BJ (cell line): ENCODE measurements at regions not wholly inside any gene's neighbourhood (a gene's known extent, or its start where the extent isn't known, plus 50 kb on each side); places are given as distances from the start of the nearest gene placed in this dataset.

Experiments used
- CTCF ChIA-PET: fragments of 350-600 bp; formaldehyde crosslinking; extraction: SDS; loops from one replicate; lab custom pipeline; 2021; ENCODE audit warnings: antibody characterized with exemption, inconsistent platforms; lab: Yijun Ruan, JAX
- POLR2A ChIA-PET: fragments of 300-600 bp; sonication (Branson Sonifier 250); formaldehyde crosslinking; extraction: SDS; loops from one replicate; lab custom pipeline; 2021; ENCODE audit warnings: antibody characterized with exemption; lab: Charles Lee
- DNase-seq: peaks from one replicate; pipeline ENCODE4 v3.0.0-alpha.2; 2011; ENCODE audit warnings: low read depth
- H3K27me3 ChIP-seq: 2 replicates; pipeline ENCODE4 v1.6.0; 2011; ENCODE audit warnings: low read length; ENCODE audit not compliant: control insufficient read depth, insufficient read depth
- H3K36me3 ChIP-seq: 2 replicates; pipeline ENCODE4 v1.5.1; 2011; ENCODE audit warnings: low read length; ENCODE audit not compliant: control insufficient read depth, insufficient read depth
- H3K4me3 ChIP-seq: 2 replicates; pipeline ENCODE4 v1.5.1; 2011; ENCODE audit warnings: low read depth, mild to moderate bottlenecking, control low read depth, low read length
- TF ChIP-seq, protein P1 (sequence below): IDR thresholded peaks from 2 replicates; pipeline ENCODE4 v1.5.1; 2011; ENCODE audit warnings: low read depth, mild to moderate bottlenecking, control low read depth, inconsistent platforms, low read length, moderate library complexity; ENCODE audit not compliant: insufficient read depth

DNA sequence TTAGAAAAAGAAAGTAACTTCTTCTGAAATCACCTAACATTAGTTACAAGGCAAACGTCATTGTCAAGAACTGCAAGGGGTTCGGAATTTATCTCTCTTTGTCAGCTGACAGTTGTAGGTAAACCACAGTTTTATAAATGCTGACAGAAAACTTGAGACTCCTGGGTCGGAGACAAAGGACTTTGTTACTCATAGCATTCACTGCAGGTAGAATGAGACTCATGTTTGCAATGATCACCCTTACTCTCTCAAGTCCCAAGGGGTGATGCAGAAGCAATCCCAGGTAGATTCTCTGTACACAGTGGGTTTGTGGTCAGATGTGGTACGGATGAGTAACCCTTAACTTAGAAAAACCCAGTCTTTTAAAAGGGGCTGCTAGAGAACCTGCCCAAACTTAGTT is 757.8 kb downstream of the TRIB2 start:
- TF ChIP-seq, protein P1, sequence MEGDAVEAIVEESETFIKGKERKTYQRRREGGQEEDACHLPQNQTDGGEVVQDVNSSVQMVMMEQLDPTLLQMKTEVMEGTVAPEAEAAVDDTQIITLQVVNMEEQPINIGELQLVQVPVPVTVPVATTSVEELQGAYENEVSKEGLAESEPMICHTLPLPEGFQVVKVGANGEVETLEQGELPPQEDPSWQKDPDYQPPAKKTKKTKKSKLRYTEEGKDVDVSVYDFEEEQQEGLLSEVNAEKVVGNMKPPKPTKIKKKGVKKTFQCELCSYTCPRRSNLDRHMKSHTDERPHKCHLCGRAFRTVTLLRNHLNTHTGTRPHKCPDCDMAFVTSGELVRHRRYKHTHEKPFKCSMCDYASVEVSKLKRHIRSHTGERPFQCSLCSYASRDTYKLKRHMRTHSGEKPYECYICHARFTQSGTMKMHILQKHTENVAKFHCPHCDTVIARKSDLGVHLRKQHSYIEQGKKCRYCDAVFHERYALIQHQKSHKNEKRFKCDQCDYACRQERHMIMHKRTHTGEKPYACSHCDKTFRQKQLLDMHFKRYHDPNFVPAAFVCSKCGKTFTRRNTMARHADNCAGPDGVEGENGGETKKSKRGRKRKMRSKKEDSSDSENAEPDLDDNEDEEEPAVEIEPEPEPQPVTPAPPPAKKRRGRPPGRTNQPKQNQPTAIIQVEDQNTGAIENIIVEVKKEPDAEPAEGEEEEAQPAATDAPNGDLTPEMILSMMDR, result no peak
- DNase-seq, result no peak
- H3K36me3 ChIP-seq, result no peaks in the 10 kb centered on the region
- ChIA-PET CTCF (interaction anchor here (1.0 kb wide), 1 partner anchor 14 kb away, joined by 4 read pairs; no protein-coding TSS in a partner anchor), POLR2A (no interaction called here)
- no peak overlapping the region for H3K4me3 ChIP-seq
- no peaks in the 10 kb centered on the region for H3K27me3 ChIP-seq

DNA sequence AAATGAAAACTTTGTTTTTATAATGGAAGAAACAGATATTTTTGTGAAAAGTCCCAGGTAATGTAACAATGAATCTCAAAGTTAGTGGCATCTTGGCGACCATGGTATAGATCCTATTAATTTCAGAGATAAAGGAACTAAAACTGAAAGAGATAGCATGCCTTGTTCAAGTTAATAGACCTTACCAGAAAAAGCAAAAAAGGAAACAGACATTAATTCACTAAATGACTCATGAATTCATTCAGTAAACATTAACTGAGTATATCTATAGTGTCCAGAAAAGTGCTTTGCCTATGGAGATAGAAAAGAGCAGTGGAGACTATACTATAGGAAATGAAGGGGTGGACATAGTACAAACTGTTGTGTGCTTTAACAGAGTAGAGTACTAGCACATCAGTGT is 763.3 kb downstream of the TRIB2 start:
- Histone ChIP-seq H3K4me3 (no peak overlapping the region), H3K27me3 (no peaks in the 10 kb centered on the region), H3K36me3 (no peaks in the 10 kb centered on the region)
- no peak for DNase-seq
- TF ChIP-seq, protein P1, result no peak
- POLR2A ChIA-PET, result no interaction called here
- CTCF ChIA-PET, result no interaction called here

DNA sequence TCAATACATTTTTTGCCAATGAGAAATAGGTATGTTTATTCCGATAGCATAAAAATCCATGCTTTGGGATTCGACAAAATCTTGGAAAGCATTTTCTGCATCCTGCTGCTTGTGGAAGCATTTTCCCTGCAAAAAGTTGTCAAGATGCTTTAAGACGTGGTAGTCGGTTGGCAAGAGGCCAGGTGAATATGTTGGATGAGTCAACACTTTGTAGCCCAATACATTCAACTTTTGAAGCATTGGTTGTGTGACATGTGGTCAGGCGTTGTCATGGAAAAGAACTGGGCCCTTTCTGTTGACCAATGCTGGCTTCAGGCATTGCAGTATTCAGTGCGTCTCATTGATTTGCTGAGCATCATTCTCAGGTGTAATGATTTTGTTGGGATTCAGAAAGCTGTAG is 764.5 kb downstream of the TRIB2 start:
- CTCF ChIA-PET, result no interaction called here
- DNase-seq, result no peak
- no peaks in the 10 kb centered on the region for H3K36me3 ChIP-seq
- no peaks in the 10 kb centered on the region for H3K27me3 ChIP-seq
- TF ChIP-seq, protein P1, result no peak
- POLR2A ChIA-PET, result no interaction called here
- H3K4me3 ChIP-seq, result no peak overlapping the region

DNA sequence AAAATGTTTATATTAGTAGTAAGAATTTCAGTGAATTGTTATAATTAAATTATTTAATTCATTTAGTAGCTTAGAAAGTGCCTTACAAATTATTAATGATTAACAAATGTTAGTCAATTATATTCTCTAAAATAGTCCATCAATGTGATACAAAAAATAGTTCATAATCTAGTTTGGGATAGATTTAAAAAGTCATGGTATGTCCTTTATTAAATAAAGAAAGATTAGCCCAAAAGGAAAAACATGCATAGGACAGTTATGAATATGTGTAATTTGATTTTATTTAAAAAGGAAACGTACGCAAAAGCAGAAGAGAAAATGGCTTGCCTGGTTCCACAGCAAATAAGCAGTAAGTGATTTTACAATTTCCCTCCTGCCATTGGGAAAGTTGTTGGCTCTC is 768.5 kb downstream of the TRIB2 start:
- Histone ChIP-seq H3K27me3 (no peaks in the 10 kb centered on the region), H3K4me3 (no peak overlapping the region), H3K36me3 (no peaks in the 10 kb centered on the region)
- TF ChIP-seq, protein P1, result no peak
- ChIA-PET POLR2A (no interaction called here), CTCF (no interaction called here)
- no peak for DNase-seq

DNA sequence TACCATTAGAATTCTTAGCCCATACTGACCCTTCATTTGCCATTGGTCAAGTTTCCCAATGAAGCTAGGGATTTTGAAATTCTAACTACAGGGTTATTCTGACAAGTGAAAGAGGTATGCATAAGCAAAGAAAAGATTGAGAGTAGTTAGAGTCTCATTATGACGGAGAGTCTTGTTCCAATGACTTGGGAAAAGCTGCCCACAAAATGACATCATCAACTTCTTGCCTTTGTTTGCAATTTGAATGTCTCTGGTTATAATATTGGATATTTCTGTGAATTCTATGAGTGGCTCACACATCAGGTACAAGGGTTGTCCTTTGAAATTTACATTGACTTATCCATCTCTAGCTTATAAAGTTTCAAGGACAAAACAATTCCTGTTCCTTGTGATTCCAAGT is 772.2 kb downstream of the TRIB2 start:
- ChIA-PET POLR2A (no interaction called here), CTCF (interaction anchor here (1.1 kb wide), 1 partner anchor 14 kb away, joined by 4 read pairs; no protein-coding TSS in a partner anchor)
- no peak for DNase-seq
- H3K4me3 ChIP-seq, result no peak overlapping the region
- no peaks in the 10 kb centered on the region for H3K27me3 ChIP-seq
- TF ChIP-seq, protein P1, result no peak
- H3K36me3 ChIP-seq, result no peaks in the 10 kb centered on the region
